Neural progenitor cell (in vitro differentiated cells): ENCODE measurements at regions not wholly inside any gene's neighbourhood (a gene's known extent, or its start where the extent isn't known, plus 50 kb on each side); places are given as distances from the start of the nearest gene placed in this dataset.

ENCODE experiments used
- CTCF ChIP-seq: fragments of 200-600 bp; sonication (generic); IDR thresholded peaks from 2 replicates; pipeline ENCODE4 v1.5.1; 2017; ENCODE audit warnings: antibody characterized with exemption, mild to moderate bottlenecking
- EZH2 ChIP-seq: fragments of 200-600 bp; sonication (generic); IDR thresholded peaks from 2 replicates; pipeline ENCODE4 v1.6.1; 2017; ENCODE audit warnings: antibody characterized with exemption, mild to moderate bottlenecking, moderate library complexity
- EZH2phosphoT487 ChIP-seq: fragments of 200-600 bp; sonication (generic); IDR thresholded peaks from 2 replicates; pipeline ENCODE4 v1.6.1; 2017; ENCODE audit warnings: antibody characterized with exemption

- TF ChIP-seq EZH2 (no peak), CTCF (no peak), EZH2phosphoT487 (no peak)
Measured at GRCh38 chr16:17718495-17718894, 247.7 kb upstream of the XYLT1 start.
